ENCODE measurements at regions not wholly inside any gene's neighbourhood (a gene's known extent, or its start where the extent isn't known, plus 50 kb on each side); places are given as distances from the start of the nearest gene placed in this dataset.

GRCh38 chrX:69303231-69303630 lies 138.0 kb upstream of the PJA1 start:
- no peak for DNase-seq

DNA sequence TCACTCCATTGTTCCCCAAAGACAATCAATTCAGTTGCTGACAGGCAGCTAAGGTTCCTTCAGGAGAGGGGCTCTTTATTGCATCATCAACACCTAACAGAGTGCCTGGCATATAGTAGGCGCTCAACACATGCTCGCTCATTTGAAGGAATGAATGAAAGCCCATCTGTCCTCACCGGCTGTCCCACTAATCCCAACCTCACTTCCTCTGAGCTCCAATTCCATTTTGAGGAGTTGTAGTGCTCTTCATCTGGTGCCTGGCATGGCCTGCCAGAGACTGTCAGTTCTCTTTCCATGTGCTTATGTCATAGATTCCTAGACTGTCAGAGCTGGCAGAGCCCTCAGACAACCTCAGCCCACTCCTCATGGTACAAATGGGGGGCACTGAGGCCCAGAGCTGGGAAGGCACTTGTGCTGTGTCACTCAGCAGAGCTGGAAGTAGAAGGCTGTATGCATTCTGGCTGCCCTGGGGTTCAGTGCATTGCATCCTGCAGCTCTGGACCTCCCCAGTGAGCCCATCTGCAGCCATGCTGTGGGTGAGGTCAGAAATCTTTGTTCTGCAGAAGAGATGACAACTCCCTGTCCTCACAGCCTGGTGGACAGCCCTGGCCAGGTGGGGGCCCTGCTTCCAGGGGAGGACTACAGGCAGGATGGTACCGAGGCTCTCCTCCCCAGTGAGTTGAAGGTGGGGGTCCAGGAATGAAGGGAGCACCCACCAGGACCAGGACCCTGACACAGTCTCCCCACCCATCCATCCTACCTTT lies 134.9 kb upstream of the PJA1 start:
- DNase-seq, result no peak

DNA sequence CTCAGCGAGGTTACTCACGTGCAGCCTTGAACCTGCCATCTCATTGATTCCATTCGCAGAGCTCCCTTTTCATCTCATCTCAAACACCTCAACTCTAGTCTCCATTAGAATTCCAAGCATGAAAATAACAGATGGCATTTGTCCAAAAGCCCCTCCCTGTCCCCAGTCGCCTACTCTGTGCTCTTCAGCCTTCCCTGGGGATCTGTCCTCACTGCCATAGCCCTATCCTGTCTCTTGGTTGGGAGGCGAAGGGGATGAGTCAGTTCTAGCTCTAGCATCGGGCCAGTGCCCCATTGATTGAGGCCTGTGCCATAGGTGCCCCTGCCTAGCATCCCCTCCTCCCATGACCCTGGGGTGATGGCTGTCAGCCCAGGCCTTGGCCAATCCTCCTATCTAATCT lies 134.0 kb upstream of the PJA1 start:
- DNase-seq, result no peak

DNA sequence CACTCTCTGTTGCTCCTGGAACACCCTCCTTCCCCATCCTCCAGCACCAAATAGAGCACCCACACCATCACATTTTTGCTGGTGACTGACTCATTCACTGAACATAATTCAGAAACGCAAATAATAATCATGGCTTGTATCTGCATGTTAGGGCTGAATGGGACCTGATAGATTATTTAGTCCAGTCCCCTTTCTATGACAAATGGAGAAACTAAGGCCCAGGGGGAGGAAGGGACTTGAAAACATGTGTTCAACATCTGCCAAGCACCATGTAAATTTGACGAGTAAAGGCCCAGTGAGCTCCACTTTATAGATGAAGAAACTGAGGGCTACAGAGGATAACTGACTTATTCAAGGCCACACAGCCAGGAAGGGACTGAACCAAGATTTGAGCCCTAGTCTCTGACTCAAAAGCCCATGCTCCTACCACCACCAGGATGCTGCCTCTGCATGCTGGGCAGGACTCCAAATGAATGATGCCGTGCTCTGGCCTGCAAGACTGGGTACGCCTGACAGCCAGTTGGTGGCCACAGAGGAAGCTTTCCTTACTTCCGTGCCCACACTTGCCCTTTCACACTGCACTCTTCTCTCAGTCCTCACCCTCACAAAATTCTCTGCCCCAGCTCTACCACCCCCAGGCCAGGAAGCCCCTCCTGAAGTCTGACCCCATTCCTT lies 133.3 kb upstream of the PJA1 start:
- DNase-seq, result no peak

DNA sequence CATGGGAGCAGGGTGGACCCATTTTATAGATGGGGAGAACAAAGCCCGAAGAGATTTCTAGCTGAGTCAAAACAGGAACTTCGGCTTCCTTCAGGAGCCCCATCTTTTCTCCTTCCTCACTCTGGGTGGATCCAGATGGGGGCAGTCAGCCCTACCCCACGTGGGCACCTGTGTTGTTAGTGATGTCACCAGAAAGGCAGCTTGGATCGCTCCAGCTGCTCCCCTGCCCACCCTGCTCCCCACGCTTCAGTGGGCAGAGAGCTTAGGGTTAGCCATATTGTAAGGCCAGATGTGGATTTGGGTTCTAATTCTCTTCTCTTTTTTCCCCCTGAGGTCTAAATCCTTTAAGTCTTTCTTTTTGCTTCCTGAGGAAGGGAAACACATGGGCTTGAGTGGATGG lies 132.3 kb upstream of the PJA1 start:
- DNase-seq, result no peak

DNA sequence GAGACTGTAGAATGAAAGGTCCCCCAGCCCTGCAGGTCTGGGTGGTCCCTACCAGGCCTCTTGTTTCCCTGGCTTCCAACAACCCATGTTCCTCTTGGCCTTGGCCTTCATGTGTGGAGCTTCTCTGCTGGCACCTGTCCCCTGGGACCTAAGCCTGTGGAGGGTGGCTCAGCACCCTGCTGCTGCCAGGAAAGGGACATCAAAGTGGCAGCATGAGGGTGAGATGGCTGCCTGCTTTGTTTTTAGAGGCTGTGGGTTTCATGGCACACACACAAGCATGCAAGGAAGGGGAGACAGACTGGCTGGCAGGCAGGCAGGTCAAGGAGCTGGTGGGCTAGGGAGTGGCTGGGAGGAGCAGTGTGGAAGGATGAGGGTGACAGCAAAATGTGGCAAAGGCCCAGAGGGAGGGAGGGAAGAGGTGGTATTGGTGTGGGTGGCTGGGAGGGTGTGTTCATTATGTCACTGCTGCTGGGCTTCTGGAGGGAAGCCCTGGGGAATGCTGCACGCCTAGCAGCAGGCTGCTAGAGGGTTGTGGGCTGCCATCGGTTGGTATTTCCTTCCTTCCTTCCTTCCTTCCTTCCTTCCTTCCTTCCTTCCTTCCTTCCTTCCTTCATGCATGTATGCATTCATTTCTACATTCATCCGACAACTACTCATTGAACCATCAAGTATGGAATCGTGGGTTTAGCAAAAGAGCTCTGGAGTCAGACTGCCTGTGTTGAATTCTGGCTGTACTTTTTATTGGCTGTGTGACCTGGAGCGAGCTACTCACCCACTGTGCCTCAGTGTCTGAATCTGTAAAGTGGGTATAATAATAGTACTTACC lies 128.7 kb upstream of the PJA1 start:
- no peak for DNase-seq

GRCh38 chrX:69291116-69291515 lies 125.9 kb upstream of the PJA1 start:
- DNase-seq, result no peak

GRCh38 chrX:69290292-69290691 lies 125.0 kb upstream of the PJA1 start:
- DNase-seq, result no peak

DNA sequence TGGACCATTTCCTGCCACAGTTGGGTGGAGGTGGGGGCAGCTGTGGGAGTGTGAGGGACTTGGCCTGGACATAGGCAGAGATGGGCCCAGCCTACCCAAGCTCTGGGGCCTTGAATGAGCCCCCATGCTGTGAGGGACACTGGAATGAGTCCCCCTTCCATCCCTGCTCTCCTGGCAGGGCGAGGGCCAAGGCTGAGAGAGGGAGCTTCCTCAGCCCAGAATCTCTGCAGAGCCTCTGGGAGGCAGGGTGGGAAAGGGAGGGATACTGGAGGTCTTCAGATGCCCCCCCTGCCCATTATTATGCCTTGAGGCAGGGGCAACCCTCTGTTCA lies 124.5 kb upstream of the PJA1 start:
- no peak for DNase-seq

DNA sequence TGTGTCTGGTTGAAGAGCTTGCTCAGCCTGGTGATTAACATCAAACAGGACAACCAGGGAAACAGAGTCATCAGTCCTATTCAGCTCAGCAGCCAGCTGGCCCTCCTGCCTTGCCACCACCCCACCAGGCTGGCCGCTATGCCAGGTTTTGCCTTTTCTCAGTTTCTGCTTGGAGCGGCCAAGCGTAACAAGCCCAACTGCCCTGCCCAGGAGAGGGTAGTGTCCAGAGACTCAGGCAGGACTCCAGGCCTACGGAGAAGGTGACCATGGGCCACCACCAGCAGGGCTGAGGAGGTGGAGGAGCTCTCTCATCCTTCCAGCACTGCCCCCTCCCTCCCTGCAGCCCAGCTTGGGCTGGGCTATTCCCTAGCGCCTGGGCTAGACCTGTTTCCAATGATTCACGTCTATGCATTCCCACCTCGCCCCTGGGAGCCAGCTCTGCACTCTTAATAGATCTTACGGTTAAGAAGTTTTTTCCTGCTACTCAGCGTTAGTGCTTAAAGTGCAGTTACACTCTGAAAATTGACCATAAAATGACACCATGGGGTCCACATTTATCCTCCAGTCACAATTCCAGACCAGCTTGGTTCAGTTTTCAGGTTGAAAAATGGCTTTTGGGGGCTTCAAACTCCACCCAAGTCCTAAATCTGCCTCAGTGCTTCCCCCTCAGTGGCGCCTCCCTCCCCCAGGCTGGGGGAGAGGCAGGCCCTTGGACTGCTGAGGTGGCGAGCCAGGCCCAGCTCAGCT lies 124.0 kb upstream of the PJA1 start:
- DNase-seq, result no peak

- DNase-seq, result no peak
Measured at GRCh38 chrX:69287095-69287494, 121.8 kb upstream of the PJA1 start.

- no peak for DNase-seq
Measured at GRCh38 chrX:69286565-69286906, 121.3 kb upstream of the PJA1 start.

- peak; percentile 14 for DNase-seq
Measured at GRCh38 chrX:69285881-69286564, 120.8 kb upstream of the PJA1 start.

GRCh38 chrX:69285401-69285877 lies 120.2 kb upstream of the PJA1 start:
- no peak for DNase-seq

DNA sequence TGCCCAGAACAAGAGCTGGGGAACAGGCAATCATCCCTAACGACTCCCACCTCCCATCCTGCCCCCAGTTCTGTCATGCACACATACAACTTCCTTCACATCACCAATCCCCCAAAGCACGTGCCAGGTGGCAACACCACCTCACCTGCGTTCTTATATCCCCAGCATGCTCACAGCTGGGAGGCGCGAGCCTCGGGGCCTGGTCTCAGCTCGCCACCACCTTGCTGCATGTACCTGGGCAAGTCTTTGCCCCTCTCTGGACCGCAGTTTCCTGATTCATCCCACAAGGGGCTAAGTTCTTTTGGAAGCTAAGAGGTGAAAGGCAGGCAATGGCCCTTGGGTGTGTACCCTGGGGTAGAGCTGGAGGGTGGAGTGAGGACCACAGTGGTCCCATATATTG lies 119.2 kb upstream of the PJA1 start:
- DNase-seq, result no peak

DNA sequence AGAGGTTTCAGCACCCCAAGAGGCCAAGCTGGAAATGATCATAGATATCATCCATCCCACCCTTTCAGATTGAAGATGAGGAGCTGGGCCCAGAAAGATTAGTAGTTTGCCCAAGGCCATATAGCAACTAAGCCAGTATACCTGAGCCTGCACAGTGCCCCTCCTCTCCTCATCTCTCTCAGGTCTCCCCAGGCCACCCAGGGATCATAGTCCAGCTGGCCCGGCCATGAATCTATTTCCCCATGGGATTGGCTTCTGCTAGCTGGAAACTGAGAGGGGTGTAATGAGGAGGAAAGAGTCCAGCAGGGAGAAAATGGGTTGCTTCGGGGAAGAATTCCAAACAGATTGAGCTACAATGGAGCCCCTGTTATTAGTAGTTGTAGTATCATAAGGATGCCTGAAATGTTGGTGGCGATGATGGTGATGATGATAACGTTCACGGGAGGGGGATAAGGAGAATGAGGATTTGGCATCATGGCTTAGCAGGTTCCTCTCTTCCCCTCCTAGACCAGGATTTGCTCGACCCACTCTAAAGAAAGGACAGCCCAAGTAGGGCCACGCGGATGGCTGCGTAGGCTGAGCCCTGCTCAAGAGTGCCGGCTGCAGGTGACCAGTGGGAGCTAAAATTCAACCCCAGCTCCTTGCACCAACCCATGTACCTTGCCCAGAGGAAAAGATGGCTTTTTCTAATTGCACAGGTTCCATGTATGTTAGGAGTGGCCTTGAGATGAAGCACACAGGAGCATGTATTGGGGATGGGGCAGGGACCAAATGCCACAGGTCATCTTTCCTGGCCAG lies 117.8 kb upstream of the PJA1 start:
- no peak for DNase-seq

DNA sequence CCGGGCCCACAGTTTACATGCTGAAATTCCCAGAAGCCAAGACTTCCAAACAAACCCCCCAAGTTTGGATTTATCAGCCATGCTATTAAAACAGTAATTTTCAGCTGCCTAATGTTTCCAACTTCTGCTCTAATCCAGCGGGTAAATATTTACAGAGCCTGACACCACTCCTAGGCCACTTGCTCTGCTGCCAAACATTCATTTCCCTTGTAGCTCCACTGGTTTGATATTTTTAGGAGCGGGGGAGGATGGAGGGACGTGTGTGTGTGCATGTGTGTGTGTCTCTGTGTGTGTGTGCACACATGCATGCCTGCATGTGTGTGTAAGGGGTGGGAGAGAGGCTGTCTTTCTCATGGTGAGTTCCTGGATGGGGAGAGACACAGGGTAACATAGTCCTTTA lies 115.7 kb upstream of the PJA1 start:
- DNase-seq, result peak; percentile 38

DNA sequence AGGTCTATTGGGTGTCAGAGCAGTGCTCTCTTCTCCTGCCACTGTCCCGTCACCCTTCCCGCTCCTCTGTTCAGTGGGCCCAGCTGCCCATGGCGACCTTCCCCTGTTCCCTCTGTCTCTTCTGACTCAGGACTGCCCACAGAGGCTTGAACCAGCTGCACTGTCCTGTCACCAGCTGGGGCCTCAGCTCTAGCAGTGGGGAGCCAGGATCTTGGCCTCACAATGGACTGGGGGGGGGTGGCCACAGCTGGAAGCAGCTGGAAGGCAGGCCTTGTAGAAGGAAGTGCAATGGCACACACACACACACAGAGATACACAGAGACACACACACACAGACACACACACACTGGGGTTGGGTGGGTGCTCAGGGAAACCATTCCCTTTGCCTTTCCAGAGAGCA lies 114.0 kb upstream of the PJA1 start:
- DNase-seq, result no peak

DNA sequence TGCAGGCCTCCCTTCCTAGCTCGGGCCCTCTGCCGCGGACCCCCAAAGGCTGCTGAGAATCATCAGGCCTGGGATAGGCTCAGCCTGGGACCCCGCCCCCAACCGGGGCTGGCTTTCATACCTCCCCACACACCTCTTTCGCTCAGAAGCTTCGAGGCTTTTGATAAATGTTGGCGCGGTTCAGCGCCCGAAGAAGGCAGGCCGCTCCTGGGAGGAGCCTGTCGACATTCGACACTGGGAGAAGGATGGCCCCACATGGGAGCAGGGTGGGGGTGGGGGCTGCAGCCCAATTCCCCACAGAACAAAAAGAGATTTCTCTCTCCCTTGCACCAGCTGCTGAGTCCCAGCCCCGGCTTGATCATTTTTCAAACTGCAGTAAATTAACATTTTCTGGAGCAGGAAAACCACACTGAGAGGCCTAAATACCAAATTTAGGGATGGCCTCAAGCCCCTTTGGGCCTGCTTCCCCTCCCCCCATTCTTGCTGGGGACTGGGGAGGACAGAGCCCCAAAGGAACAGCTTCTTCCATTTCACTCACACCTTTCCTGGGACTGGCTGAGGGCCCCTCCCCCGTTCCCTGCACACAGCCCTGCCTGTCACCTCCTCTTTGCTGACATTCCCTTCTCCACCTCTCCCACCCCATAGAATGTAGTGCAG lies 112.9 kb upstream of the PJA1 start:
- no peak for DNase-seq

- DNase-seq, result no peak
Measured at GRCh38 chrX:69277369-69277990, 112.2 kb upstream of the PJA1 start.

DNA sequence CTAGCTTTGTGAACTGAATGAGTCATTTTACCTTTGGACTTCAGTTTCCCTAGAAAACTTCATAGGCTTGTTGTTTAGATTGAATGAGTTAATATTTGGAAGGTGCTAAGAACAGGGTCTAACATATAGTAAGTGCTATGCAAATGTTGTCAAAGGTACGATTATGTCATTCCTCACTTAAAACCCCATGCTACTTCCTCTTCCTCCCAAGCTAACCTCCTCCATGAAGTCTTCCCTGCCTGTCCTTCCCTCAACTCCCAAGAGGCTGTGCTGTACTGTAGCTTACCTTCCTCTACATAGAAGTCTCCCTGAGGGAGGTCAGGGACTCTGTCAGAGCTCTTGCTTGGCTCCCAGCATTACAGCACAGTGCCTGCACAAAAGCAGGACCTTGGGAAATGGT lies 103.4 kb upstream of the PJA1 start:
- no peak for DNase-seq
